ENCODE measurements at regions not wholly inside any gene's neighbourhood (a gene's known extent, or its start where the extent isn't known, plus 50 kb on each side); places are given as distances from the start of the nearest gene placed in this dataset.
A peak's percentile ranks its signal among the peaks of the same experiment; 100 is the strongest.

DNA sequence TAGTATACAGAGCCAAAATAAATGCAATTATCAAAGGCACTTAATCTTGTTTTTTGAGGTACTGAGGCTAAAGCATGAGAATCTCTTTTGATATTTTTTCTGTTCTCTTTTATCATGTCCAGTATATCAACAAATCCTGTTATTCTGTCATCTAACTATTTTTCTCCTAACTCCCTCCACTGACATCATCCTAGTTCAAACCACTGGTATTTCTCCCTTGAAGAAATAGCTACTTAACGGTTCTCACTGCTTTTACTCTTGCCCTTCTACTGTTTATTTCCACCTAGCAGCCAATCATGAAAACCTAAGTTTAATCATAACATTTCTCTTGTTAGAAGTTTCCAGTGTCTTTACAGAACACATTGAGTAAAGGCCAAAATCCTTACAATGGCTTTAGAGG, 317.6 kb downstream of the GPD2 start:
- Histone ChIP-seq H3K79me1 (ENCODE audit: low read length) (no peaks in the 10 kb centered on the region), H2BK120ac (ENCODE audit: low read depth, low read length) (no peak overlapping the region), H3K18ac (ENCODE audit: low read length) (no peak overlapping the region), H3K56ac (ENCODE audit: low read length) (no peak overlapping the region), H3K4me2 (ENCODE audit: low read length) (no peak overlapping the region), H4K5ac (ENCODE audit: low read length) (no peak overlapping the region), H3K27me3 (ENCODE audit: insufficient read depth, low read length, poor library complexity) (no peaks in the 10 kb centered on the region), H3K9ac (ENCODE audit: low read length) (no peak overlapping the region), H3K4me3 (ENCODE audit: low read length) (no peak overlapping the region), H3K4me1 (ENCODE audit: control insufficient read depth, low read depth, low read length) (no peaks in the 10 kb centered on the region), H4K8ac (ENCODE audit: low read depth, low read length) (no peak overlapping the region), H3K27ac (ENCODE audit: low read depth, low read length) (no peak overlapping the region), H3K23ac (ENCODE audit: low read length) (no peak overlapping the region), H2BK15ac (replicated peaks; ENCODE audit: low read depth) (no peak overlapping the region), H3K36me3 (ENCODE audit: control insufficient read depth, insufficient read depth, low read length) (no peaks in the 10 kb centered on the region), H2BK5ac (ENCODE audit: low read length) (no peak overlapping the region), H2AK5ac (ENCODE audit: low read length) (no peak overlapping the region), H3K79me2 (ENCODE audit: control insufficient read depth, insufficient read depth, low read length) (no peaks in the 10 kb centered on the region), H3K4ac (ENCODE audit: low read depth, low read length) (no peak overlapping the region)
- no peak for DNase-seq
- WGBS (ENCODE audit: extremely low coverage, insufficient coverage, low lambda C conversion rate), result no CpG with 5 or more reads among the region's 1 CpG

DNA sequence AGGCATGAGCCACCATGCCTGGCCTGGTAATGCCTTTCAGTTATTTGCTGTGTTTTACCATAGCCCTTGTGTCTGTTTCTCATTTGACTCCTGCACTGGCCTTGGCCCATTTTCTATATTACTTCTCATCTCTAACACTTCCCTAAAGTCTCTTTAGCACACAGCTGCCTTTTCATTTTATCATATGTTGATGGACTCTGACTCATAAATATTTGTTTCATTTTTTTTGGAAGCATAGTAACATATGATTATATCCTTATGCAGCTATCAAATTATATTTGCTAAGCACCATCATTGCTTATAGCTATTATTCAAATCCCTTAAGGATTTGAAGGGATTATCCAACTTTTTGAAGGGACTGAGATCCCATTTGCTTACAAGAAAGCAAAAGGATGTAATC, 320.3 kb downstream of the GPD2 start:
- no peak overlapping the region for H2BK120ac ChIP-seq (ENCODE audit: low read depth, low read length)
- H3K27me3 ChIP-seq (ENCODE audit: insufficient read depth, low read length, poor library complexity), result no peaks in the 10 kb centered on the region
- no peak overlapping the region for H3K4ac ChIP-seq (ENCODE audit: low read depth, low read length)
- no peak overlapping the region for H3K23ac ChIP-seq (ENCODE audit: low read length)
- H3K4me3 ChIP-seq (ENCODE audit: low read length), result no peak overlapping the region
- H3K27ac ChIP-seq (ENCODE audit: low read depth, low read length), result no peak overlapping the region
- H4K5ac ChIP-seq (ENCODE audit: low read length), result no peak overlapping the region
- no peak overlapping the region for H3K18ac ChIP-seq (ENCODE audit: low read length)
- H3K9ac ChIP-seq (ENCODE audit: low read length), result no peak overlapping the region
- H3K4me2 ChIP-seq (ENCODE audit: low read length), result no peak overlapping the region
- H2BK5ac ChIP-seq (ENCODE audit: low read length), result no peak overlapping the region
- H3K56ac ChIP-seq (ENCODE audit: low read length), result no peak overlapping the region
- H2AK5ac ChIP-seq (ENCODE audit: low read length), result no peak overlapping the region
- H3K36me3 ChIP-seq (ENCODE audit: control insufficient read depth, insufficient read depth, low read length), result no peaks in the 10 kb centered on the region
- H3K79me1 ChIP-seq (ENCODE audit: low read length), result no peaks in the 10 kb centered on the region
- no peak overlapping the region for H4K8ac ChIP-seq (ENCODE audit: low read depth, low read length)
- H2BK15ac ChIP-seq (replicated peaks; ENCODE audit: low read depth), result no peak overlapping the region
- no peaks in the 10 kb centered on the region for H3K4me1 ChIP-seq (ENCODE audit: control insufficient read depth, low read depth, low read length)
- no peak for DNase-seq
- H3K79me2 ChIP-seq (ENCODE audit: control insufficient read depth, insufficient read depth, low read length), result no peaks in the 10 kb centered on the region

DNA sequence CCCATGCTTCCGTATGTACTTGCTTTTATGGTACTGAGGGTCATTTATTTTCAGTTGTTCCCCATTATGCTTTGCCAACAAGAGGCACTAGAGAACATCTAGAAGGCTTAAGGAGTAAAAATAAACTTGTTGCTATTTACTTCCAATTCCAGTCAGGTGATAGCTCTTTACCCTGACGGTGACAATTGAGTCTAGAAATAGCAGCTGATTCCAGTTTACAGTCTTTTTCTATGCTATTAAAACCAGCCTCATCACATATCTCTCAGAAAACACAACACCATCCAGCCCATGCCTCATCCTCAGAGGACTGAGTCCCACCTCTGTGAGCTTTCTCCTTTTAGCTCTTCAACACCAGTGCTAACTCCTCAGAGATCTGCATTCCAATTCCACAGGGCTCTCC, 327.0 kb downstream of the GPD2 start:
- DNase-seq, result no peak
- no peak overlapping the region for H3K56ac ChIP-seq (ENCODE audit: low read length)
- no peak overlapping the region for H2BK5ac ChIP-seq (ENCODE audit: low read length)
- H3K79me1 ChIP-seq (ENCODE audit: low read length), result no peaks in the 10 kb centered on the region
- H4K8ac ChIP-seq (ENCODE audit: low read depth, low read length), result no peak overlapping the region
- H3K27ac ChIP-seq (ENCODE audit: low read depth, low read length), result no peak overlapping the region
- peak overlapping the region; percentile 18 for H2AK5ac ChIP-seq (ENCODE audit: low read length)
- H2BK15ac ChIP-seq (replicated peaks; ENCODE audit: low read depth), result no peak overlapping the region
- H3K18ac ChIP-seq (ENCODE audit: low read length), result no peak overlapping the region
- no peak overlapping the region for H4K5ac ChIP-seq (ENCODE audit: low read length)
- H3K23ac ChIP-seq (ENCODE audit: low read length), result no peak overlapping the region
- H3K36me3 ChIP-seq (ENCODE audit: control insufficient read depth, insufficient read depth, low read length), result no peaks in the 10 kb centered on the region
- H2BK120ac ChIP-seq (ENCODE audit: low read depth, low read length), result no peak overlapping the region
- no peak overlapping the region for H3K4ac ChIP-seq (ENCODE audit: low read depth, low read length)
- H3K4me1 ChIP-seq (ENCODE audit: control insufficient read depth, low read depth, low read length), result no peaks in the 10 kb centered on the region
- H3K9ac ChIP-seq (ENCODE audit: low read length), result no peak overlapping the region
- no peak overlapping the region for H3K4me2 ChIP-seq (ENCODE audit: low read length)
- no CpG with 5 or more reads among the region's 2 CpGs for WGBS (ENCODE audit: extremely low coverage, insufficient coverage, low lambda C conversion rate)
- no peaks in the 10 kb centered on the region for H3K79me2 ChIP-seq (ENCODE audit: control insufficient read depth, insufficient read depth, low read length)
- H3K27me3 ChIP-seq (ENCODE audit: insufficient read depth, low read length, poor library complexity), result no peaks in the 10 kb centered on the region
- H3K4me3 ChIP-seq (ENCODE audit: low read length), result no peak overlapping the region

DNA sequence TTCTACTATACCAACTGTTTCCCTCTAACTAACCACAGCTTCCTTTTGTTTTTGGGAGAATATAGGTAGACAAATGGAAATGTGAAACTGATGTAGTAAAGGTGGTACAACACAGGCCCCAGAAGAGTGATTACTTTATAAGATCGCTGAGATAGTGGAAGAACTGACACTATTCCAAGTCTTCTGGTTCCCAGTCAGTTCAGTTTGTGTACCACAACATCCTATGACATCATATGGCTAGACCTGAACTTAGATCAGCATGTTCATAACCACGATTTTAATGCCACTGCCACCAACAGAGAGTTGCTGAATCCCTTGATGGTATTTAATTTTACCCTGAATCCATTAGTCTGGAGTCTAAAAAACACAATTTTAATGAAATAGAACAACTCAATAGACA, 328.9 kb downstream of the GPD2 start:
- Histone ChIP-seq H3K27me3 (ENCODE audit: insufficient read depth, low read length, poor library complexity) (no peaks in the 10 kb centered on the region), H2BK5ac (ENCODE audit: low read length) (no peak overlapping the region), H3K27ac (ENCODE audit: low read depth, low read length) (no peak overlapping the region), H3K56ac (ENCODE audit: low read length) (no peak overlapping the region), H4K8ac (ENCODE audit: low read depth, low read length) (no peak overlapping the region), H3K4me2 (ENCODE audit: low read length) (no peak overlapping the region), H3K79me2 (ENCODE audit: control insufficient read depth, insufficient read depth, low read length) (no peaks in the 10 kb centered on the region), H2BK15ac (replicated peaks; ENCODE audit: low read depth) (no peak overlapping the region), H3K79me1 (ENCODE audit: low read length) (no peaks in the 10 kb centered on the region), H3K4me1 (ENCODE audit: control insufficient read depth, low read depth, low read length) (no peaks in the 10 kb centered on the region), H3K4me3 (ENCODE audit: low read length) (no peak overlapping the region), H2AK5ac (ENCODE audit: low read length) (no peak overlapping the region), H3K18ac (ENCODE audit: low read length) (no peak overlapping the region), H4K5ac (ENCODE audit: low read length) (no peak overlapping the region), H3K4ac (ENCODE audit: low read depth, low read length) (no peak overlapping the region), H3K23ac (ENCODE audit: low read length) (no peak overlapping the region), H3K9ac (ENCODE audit: low read length) (no peak overlapping the region), H2BK120ac (ENCODE audit: low read depth, low read length) (no peak overlapping the region), H3K36me3 (ENCODE audit: control insufficient read depth, insufficient read depth, low read length) (no peaks in the 10 kb centered on the region)
- no CpG with 5 or more reads among the region's 2 CpGs for WGBS (ENCODE audit: extremely low coverage, insufficient coverage, low lambda C conversion rate)
- DNase-seq, result no peak

DNA sequence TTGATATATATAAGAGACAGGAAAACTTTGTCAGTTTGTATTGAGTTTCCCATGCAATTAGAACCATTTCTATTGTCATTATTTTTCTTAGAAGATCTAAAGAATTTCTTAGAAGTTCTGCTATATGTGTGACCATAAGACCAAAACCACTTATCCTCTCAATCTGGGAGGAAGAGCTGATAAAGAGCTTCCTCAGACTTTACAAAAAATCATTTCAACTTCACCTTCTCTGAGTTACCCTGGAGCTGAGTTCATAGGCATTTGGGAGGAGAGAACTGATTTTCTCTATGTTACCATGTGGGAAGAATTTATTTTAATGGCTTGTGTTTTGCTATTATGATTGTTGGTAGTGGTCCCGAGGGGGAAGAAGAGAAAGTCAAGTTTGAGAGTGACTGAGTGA, 329.3 kb downstream of the GPD2 start:
- H3K79me1 ChIP-seq (ENCODE audit: low read length), result no peaks in the 10 kb centered on the region
- no CpG with 5 or more reads among the region's 1 CpG for WGBS (ENCODE audit: extremely low coverage, insufficient coverage, low lambda C conversion rate)
- no peak for DNase-seq

DNA sequence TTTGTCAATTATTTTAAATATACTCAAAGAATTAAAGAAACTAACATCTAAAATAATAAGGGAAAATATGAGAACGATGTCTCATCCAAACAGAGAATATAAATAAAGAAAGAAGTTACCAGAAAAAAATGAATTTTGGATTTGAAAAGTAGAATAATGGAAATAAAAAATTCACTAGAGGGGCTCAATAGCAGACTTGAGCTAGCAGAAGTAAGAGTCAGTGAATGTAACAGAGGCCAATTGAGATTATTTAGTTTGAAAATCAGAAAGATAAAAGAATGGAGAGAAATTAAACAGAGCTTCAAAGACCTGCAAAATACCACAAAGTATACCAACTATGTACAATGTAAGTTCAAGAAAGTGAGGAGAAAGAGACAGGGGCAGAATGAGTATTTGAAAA, 333.6 kb downstream of the GPD2 start:
- H3K9ac ChIP-seq (ENCODE audit: low read length), result no peak overlapping the region
- no peak overlapping the region for H2AK5ac ChIP-seq (ENCODE audit: low read length)
- no CpG with 5 or more reads among the region's 1 CpG for WGBS (ENCODE audit: extremely low coverage, insufficient coverage, low lambda C conversion rate)
- H2BK5ac ChIP-seq (ENCODE audit: low read length), result no peak overlapping the region
- no peak overlapping the region for H2BK15ac ChIP-seq (replicated peaks; ENCODE audit: low read depth)
- no peaks in the 10 kb centered on the region for H3K79me1 ChIP-seq (ENCODE audit: low read length)
- no peak overlapping the region for H4K8ac ChIP-seq (ENCODE audit: low read depth, low read length)
- no peaks in the 10 kb centered on the region for H3K79me2 ChIP-seq (ENCODE audit: control insufficient read depth, insufficient read depth, low read length)
- no peak overlapping the region for H3K4me2 ChIP-seq (ENCODE audit: low read length)
- no peak overlapping the region for H3K56ac ChIP-seq (ENCODE audit: low read length)
- H3K4ac ChIP-seq (ENCODE audit: low read depth, low read length), result no peak overlapping the region
- DNase-seq, result no peak
- H3K27me3 ChIP-seq (ENCODE audit: insufficient read depth, low read length, poor library complexity), result no peaks in the 10 kb centered on the region
- H3K4me3 ChIP-seq (ENCODE audit: low read length), result no peak overlapping the region
- no peaks in the 10 kb centered on the region for H3K4me1 ChIP-seq (ENCODE audit: control insufficient read depth, low read depth, low read length)
- no peak overlapping the region for H3K18ac ChIP-seq (ENCODE audit: low read length)
- no peaks in the 10 kb centered on the region for H3K36me3 ChIP-seq (ENCODE audit: control insufficient read depth, insufficient read depth, low read length)
- no peak overlapping the region for H2BK120ac ChIP-seq (ENCODE audit: low read depth, low read length)
- H3K23ac ChIP-seq (ENCODE audit: low read length), result no peak overlapping the region
- H3K27ac ChIP-seq (ENCODE audit: low read depth, low read length), result no peak overlapping the region
- H4K5ac ChIP-seq (ENCODE audit: low read length), result no peak overlapping the region

More for the DNA sequence above, 329.3 kb downstream of the GPD2 start:
- no peak overlapping the region for H4K5ac ChIP-seq (ENCODE audit: low read length)
- H3K79me2 ChIP-seq (ENCODE audit: control insufficient read depth, insufficient read depth, low read length), result no peaks in the 10 kb centered on the region
- no peaks in the 10 kb centered on the region for H3K27me3 ChIP-seq (ENCODE audit: insufficient read depth, low read length, poor library complexity)
- no peak overlapping the region for H3K27ac ChIP-seq (ENCODE audit: low read depth, low read length)
- H3K23ac ChIP-seq (ENCODE audit: low read length), result no peak overlapping the region
- H2BK120ac ChIP-seq (ENCODE audit: low read depth, low read length), result no peak overlapping the region
- H3K4me3 ChIP-seq (ENCODE audit: low read length), result no peak overlapping the region
- no peaks in the 10 kb centered on the region for H3K4me1 ChIP-seq (ENCODE audit: control insufficient read depth, low read depth, low read length)
- H2AK5ac ChIP-seq (ENCODE audit: low read length), result no peak overlapping the region
- H2BK15ac ChIP-seq (replicated peaks; ENCODE audit: low read depth), result no peak overlapping the region
- no peak overlapping the region for H3K4me2 ChIP-seq (ENCODE audit: low read length)
- H3K4ac ChIP-seq (ENCODE audit: low read depth, low read length), result no peak overlapping the region
- no peak overlapping the region for H4K8ac ChIP-seq (ENCODE audit: low read depth, low read length)
- no peak overlapping the region for H3K9ac ChIP-seq (ENCODE audit: low read length)
- no peak overlapping the region for H3K56ac ChIP-seq (ENCODE audit: low read length)
- H2BK5ac ChIP-seq (ENCODE audit: low read length), result no peak overlapping the region
- H3K18ac ChIP-seq (ENCODE audit: low read length), result no peak overlapping the region
- H3K36me3 ChIP-seq (ENCODE audit: control insufficient read depth, insufficient read depth, low read length), result no peaks in the 10 kb centered on the region
